H9 (cell line): ENCODE measurements at regions not wholly inside any gene's neighbourhood (a gene's known extent, or its start where the extent isn't known, plus 50 kb on each side); places are given as distances from the start of the nearest gene placed in this dataset.

Source experiments
- DNase-seq: peaks from one replicate; pipeline ENCODE4 v3.0.0-alpha.2; 2017
- H2AFZ ChIP-seq: one replicate; pipeline ENCODE4 v1.6.1; 2013; ENCODE audit warnings: mild to moderate bottlenecking, low read length, control low read depth, moderate library complexity
- H2AK5ac ChIP-seq: 2 replicates; pipeline ENCODE4 v1.6.1; 2013; ENCODE audit warnings: low read length, control low read depth, mixed read lengths; ENCODE audit not compliant: insufficient read length
- H2BK120ac ChIP-seq: one replicate; pipeline ENCODE4 v1.6.1; 2013; ENCODE audit warnings: low read depth, mild to moderate bottlenecking, low read length, control low read depth, inconsistent platforms; ENCODE audit not compliant: poor library complexity, severe bottlenecking
- H2BK12ac ChIP-seq: 2 replicates; pipeline ENCODE4 v1.6.1; 2013; ENCODE audit warnings: low read length, control low read depth, mixed read lengths, low read depth; ENCODE audit not compliant: insufficient read length
- H2BK15ac ChIP-seq: 2 replicates; pipeline ENCODE4 v1.6.1; 2013; ENCODE audit warnings: low read depth, low read length, control low read depth
- H2BK20ac ChIP-seq: one replicate; pipeline ENCODE4 v1.6.1; 2013; ENCODE audit warnings: low read depth, mild to moderate bottlenecking, low read length, control low read depth, inconsistent platforms; ENCODE audit not compliant: poor library complexity, severe bottlenecking
- H2BK5ac ChIP-seq: 2 replicates; pipeline ENCODE4 v1.6.1; 2013; ENCODE audit warnings: low read length, control low read depth, mixed read lengths; ENCODE audit not compliant: insufficient read length
- H3K14ac ChIP-seq: 2 replicates; pipeline ENCODE4 v1.6.1; 2013; ENCODE audit warnings: low read length, control low read depth; ENCODE audit not compliant: insufficient read depth
- H3K18ac ChIP-seq: 2 replicates; pipeline ENCODE4 v1.6.1; 2013; ENCODE audit warnings: low read depth, mild to moderate bottlenecking, mixed read lengths, low read length, control low read depth; ENCODE audit not compliant: insufficient read length
- H3K23ac ChIP-seq: 2 replicates; pipeline ENCODE4 v1.6.1; 2013; ENCODE audit warnings: low read length, control low read depth, mixed read lengths, low read depth; ENCODE audit not compliant: insufficient read length
- H3K23me2 ChIP-seq: 2 replicates; pipeline ENCODE4 v1.6.1; 2013; ENCODE audit warnings: low read depth, mild to moderate bottlenecking, mixed read lengths, low read length, control low read depth; ENCODE audit not compliant: insufficient read length, poor library complexity, severe bottlenecking
- H3K27ac ChIP-seq: 2 replicates; pipeline ENCODE4 v1.5.1; 2013; ENCODE audit warnings: low read length, control low read depth, mixed read lengths, low read depth; ENCODE audit not compliant: insufficient read length
- H3K27me3 ChIP-seq: 2 replicates; pipeline ENCODE4 v1.6.1; 2013; ENCODE audit warnings: low read length, control low read depth, inconsistent platforms; ENCODE audit not compliant: insufficient read depth
- H3K4ac ChIP-seq: 2 replicates; pipeline ENCODE4 v1.6.1; 2013; ENCODE audit warnings: low read depth, mild to moderate bottlenecking, control low read depth, inconsistent platforms, low read length, moderate library complexity
- H3K4me1 ChIP-seq: 2 replicates; pipeline ENCODE4 v1.6.1; 2013; ENCODE audit warnings: low read length, control low read depth, inconsistent platforms; ENCODE audit not compliant: insufficient read depth
- H3K4me2 ChIP-seq: 2 replicates; pipeline ENCODE4 v1.6.1; 2013; ENCODE audit warnings: low read length, control low read depth, mixed read lengths; ENCODE audit not compliant: insufficient read length, insufficient read depth
- H3K56ac ChIP-seq: 2 replicates; pipeline ENCODE4 v1.6.1; 2013; ENCODE audit warnings: low read depth, mild to moderate bottlenecking, mixed read lengths, low read length, control low read depth; ENCODE audit not compliant: insufficient read length
- H3K79me1 ChIP-seq: 2 replicates; pipeline ENCODE4 v1.6.1; 2013; ENCODE audit warnings: low read depth, mild to moderate bottlenecking, moderate library complexity, low read length, control low read depth, inconsistent platforms; ENCODE audit not compliant: insufficient read depth, poor library complexity, severe bottlenecking
- H3K79me2 ChIP-seq: 2 replicates; pipeline ENCODE4 v1.6.1; 2013; ENCODE audit warnings: low read length, control low read depth, inconsistent platforms; ENCODE audit not compliant: insufficient read depth
- H3K9ac ChIP-seq: 2 replicates; pipeline ENCODE4 v1.6.1; 2013; ENCODE audit warnings: low read length, control low read depth, mixed read lengths; ENCODE audit not compliant: insufficient read length; ENCODE audit errors: extremely low read depth
- H3K9me3 ChIP-seq: one replicate; pipeline ENCODE4 v1.6.1; 2013; ENCODE audit warnings: low read depth, low read length, inconsistent platforms; ENCODE audit not compliant: control insufficient read depth
- H3T11ph ChIP-seq: one replicate; pipeline ENCODE4 v1.6.1; 2013; ENCODE audit warnings: mild to moderate bottlenecking, low read length, control low read depth, inconsistent platforms
- H4K20me1 ChIP-seq: one replicate; pipeline ENCODE4 v1.6.1; 2013; ENCODE audit not compliant: control insufficient read depth, insufficient read length, insufficient read depth
- H4K5ac ChIP-seq: 2 replicates; pipeline ENCODE4 v1.6.1; 2013; ENCODE audit warnings: low read depth, mild to moderate bottlenecking, mixed read lengths, low read length, control low read depth; ENCODE audit not compliant: insufficient read length
- H4K8ac ChIP-seq: replicated peaks from 2 replicates; pipeline ENCODE4 v1.6.1; 2013; ENCODE audit warnings: low read length, control low read depth, mixed read lengths, low read depth; ENCODE audit not compliant: insufficient read length
- H4K91ac ChIP-seq: 2 replicates; pipeline ENCODE4 v1.6.1; 2013; ENCODE audit warnings: low read depth, mild to moderate bottlenecking, moderate library complexity, mixed read lengths, low read length, control low read depth; ENCODE audit not compliant: insufficient read length
- H3K27ac Mint-ChIP-seq, 3 experiments: 2 replicates in 2 of 3; 3 replicates in 1 of 3; pipeline ENCODE4 v1.8.0; 2020 to 2021; ENCODE audit warnings: mixed read lengths in 3 of 3, mild to moderate bottlenecking in 1 of 3, moderate library complexity in 1 of 3
- H3K27me3 Mint-ChIP-seq: 2 replicates; pipeline ENCODE4 v1.8.0; 2021; ENCODE audit warnings: low read depth, mild to moderate bottlenecking, moderate library complexity, mixed read lengths
- H3K36me3 Mint-ChIP-seq, 3 experiments: 2 replicates in 2 of 3; 3 replicates in 1 of 3; pipeline ENCODE4 v1.8.0; 2020 to 2021; ENCODE audit warnings: low read depth in 3 of 3, mixed read lengths in 3 of 3; ENCODE audit not compliant: insufficient read depth in 1 of 3
- H3K4me1 Mint-ChIP-seq, 2 experiments: 2 replicates each; pipeline ENCODE4 v1.8.0; 2020; ENCODE audit warnings: mixed read lengths in 2 of 2
- H3K4me3 Mint-ChIP-seq, 2 experiments: 2 replicates in 1 of 2; 3 replicates in 1 of 2; pipeline ENCODE4 v1.8.0; 2020 to 2021; ENCODE audit warnings: mild to moderate bottlenecking in 2 of 2, mixed read lengths in 2 of 2, moderate library complexity in 1 of 2
- H3K9me3 Mint-ChIP-seq, 2 experiments: 2 replicates in 1 of 2; 3 replicates in 1 of 2; pipeline ENCODE4 v1.8.0; 2020; ENCODE audit warnings: mild to moderate bottlenecking in 2 of 2, mixed read lengths in 2 of 2, moderate library complexity in 1 of 2
- WGBS: extraction: QIAGEN DNeasy Blood & Tissue Kit; methylation state at CpG from one replicate; pipeline ENCODE4 v1.1.7; 2013; ENCODE audit warnings: missing lambda C conversion rate, low lambda C conversion rate, mixed read lengths; ENCODE audit not compliant: insufficient read length; ENCODE audit errors: extremely low coverage; 5-methylcytosine and 5-hydroxymethylcytosine counted together
- TF ChIP-seq, protein P1 (sequence below): fragments of 200-600 bp; sonication (generic); conservative IDR thresholded peaks from 3 replicates; pipeline ENCODE4 v1.8.0; 2021; ENCODE audit warnings: antibody characterized with exemption, mild to moderate bottlenecking

DNA sequence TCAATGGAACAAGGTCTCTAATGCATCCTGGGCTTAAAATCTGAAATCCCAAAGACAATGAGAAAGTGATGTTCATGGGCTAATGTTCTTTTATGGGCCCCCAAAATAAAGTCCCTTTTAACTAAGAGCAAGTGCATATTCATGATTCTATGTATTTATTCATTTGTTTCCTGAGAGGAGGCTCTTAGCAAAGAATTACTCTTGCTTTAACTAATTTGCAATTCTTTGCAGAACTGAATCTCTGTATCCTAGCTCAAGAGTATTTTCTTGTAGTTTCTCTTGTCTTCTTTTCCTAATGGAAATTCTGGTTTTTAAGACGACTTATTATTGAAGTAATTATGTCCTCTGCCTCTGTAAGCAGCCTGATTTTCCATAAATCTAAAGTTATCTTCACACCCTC is 202.2 kb upstream of the TP63 start:
- H3K9me3 ChIP-seq = no peaks in the 10 kb centered on the region
- no peak overlapping the region for H3K27ac ChIP-seq
- H2BK12ac ChIP-seq = no peak overlapping the region
- Mint-ChIP-seq H3K27me3 (no peaks in the 10 kb centered on the region), H3K9me3 (peaks cover 0 to 3% of the 10 kb centered on the region in 2 experiments; a peak in 2 of 5 replicates), H3K4me3 (no peak overlapping the region), H3K36me3 (peaks cover 0 to 4% (median 3%) of the 10 kb centered on the region in 3 experiments; a peak in 3 of 7 replicates), H3K27ac (no peak overlapping the region), H3K4me1 (peaks cover 18 to 19% of the 10 kb centered on the region in 2 experiments)
- no peak overlapping the region for H2AFZ ChIP-seq
- TF ChIP-seq, protein P1, sequence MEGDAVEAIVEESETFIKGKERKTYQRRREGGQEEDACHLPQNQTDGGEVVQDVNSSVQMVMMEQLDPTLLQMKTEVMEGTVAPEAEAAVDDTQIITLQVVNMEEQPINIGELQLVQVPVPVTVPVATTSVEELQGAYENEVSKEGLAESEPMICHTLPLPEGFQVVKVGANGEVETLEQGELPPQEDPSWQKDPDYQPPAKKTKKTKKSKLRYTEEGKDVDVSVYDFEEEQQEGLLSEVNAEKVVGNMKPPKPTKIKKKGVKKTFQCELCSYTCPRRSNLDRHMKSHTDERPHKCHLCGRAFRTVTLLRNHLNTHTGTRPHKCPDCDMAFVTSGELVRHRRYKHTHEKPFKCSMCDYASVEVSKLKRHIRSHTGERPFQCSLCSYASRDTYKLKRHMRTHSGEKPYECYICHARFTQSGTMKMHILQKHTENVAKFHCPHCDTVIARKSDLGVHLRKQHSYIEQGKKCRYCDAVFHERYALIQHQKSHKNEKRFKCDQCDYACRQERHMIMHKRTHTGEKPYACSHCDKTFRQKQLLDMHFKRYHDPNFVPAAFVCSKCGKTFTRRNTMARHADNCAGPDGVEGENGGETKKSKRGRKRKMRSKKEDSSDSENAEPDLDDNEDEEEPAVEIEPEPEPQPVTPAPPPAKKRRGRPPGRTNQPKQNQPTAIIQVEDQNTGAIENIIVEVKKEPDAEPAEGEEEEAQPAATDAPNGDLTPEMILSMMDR = no peak
- no peak overlapping the region for H2BK5ac ChIP-seq
- no peak overlapping the region for H3K56ac ChIP-seq
- WGBS = no CpG with 5 or more reads among the region's 1 CpG
- H4K8ac ChIP-seq = no peak overlapping the region
- H2AK5ac ChIP-seq = no peak overlapping the region
- no peak overlapping the region for H3K18ac ChIP-seq
- H3K4me2 ChIP-seq = no peak overlapping the region
- no peak for DNase-seq
- no peak overlapping the region for H4K5ac ChIP-seq
- H3K9ac ChIP-seq = no peak overlapping the region
- H3K4ac ChIP-seq = no peak overlapping the region
- no peaks in the 10 kb centered on the region for H4K20me1 ChIP-seq
- no peak overlapping the region for H4K91ac ChIP-seq
- H3K14ac ChIP-seq = no peak overlapping the region
- H2BK15ac ChIP-seq = no peak overlapping the region
- no peak overlapping the region for H2BK20ac ChIP-seq
- H3K27me3 ChIP-seq = no peaks in the 10 kb centered on the region
- H3K79me1 ChIP-seq = no peaks in the 10 kb centered on the region
- no peak overlapping the region for H3T11ph ChIP-seq
- H3K23ac ChIP-seq = no peak overlapping the region
- H3K23me2 ChIP-seq = no peaks in the 10 kb centered on the region
- no peaks in the 10 kb centered on the region for H3K79me2 ChIP-seq
- H3K4me1 ChIP-seq = peaks cover 2% of the 10 kb centered on the region; the same call in 1 of the 2 replicates
- H2BK120ac ChIP-seq = no peak overlapping the region
